HG02852 (cell line): ENCODE measurements at regions not wholly inside any gene's neighbourhood (a gene's known extent, or its start where the extent isn't known, plus 50 kb on each side); places are given as distances from the start of the nearest gene placed in this dataset.
"Not testable (repeated sequence)": the region's sequence is repeated elsewhere in the genome, so short reads cannot be mapped to it uniquely, and the experiment has no call there.

ENCODE experiments used
- ATAC-seq: cut with Tn5 transposase; IDR thresholded peaks from one replicate; pipeline ENCODE4 v1.9.1; 2021; ENCODE audit warnings: mild to moderate bottlenecking, moderate library complexity; ENCODE audit not compliant: unreplicated experiment

- not testable (repeated sequence) for ATAC-seq
Measured at GRCh38 chr10:90233805-90234204, 532.4 kb downstream of the KIF20B start.

GRCh38 chr10:90245623-90246022 is 544.2 kb downstream of the KIF20B start:
- ATAC-seq, result no peak

DNA sequence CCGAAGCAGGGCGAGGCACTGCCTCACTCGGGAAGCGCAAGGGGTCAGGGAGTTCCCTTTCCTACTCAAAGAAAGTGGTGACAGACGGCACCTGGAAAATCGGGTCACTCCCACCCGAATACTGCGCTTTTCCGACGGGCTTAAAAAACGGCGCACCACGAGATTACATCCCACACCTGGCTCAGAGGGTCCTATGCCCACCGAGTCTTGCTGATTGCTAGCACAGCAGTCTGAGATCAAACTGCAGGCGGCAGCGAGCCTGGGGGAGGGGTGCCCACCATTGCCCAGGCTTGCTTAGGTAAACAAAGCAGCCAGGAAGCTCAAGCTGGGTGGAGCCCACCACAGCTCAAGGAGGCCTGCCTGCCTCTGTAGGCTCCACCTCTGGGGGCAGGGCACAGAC is 549.4 kb downstream of the KIF20B start:
- not testable (repeated sequence) for ATAC-seq

DNA sequence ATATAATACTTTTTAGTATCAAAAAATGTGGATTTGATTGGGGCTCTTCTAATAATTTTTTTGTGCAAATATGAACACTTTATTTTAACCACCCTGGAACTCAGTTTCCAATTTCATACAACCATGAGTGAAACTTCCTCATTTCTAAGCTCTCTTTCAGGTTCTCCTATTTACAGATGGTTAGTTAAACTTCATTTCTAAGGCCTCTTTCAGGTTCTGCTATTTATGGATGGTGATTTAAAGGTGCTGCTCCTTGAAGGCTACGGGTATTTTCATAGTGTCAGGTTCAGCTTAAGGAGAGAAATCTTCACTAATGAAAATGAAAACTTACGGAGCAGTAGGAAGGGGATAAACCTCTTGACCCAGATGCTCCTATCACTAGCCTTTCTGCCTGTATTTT is 568.3 kb downstream of the KIF20B start:
- no peak for ATAC-seq

GRCh38 chr10:90274721-90275468 is 573.5 kb downstream of the KIF20B start:
- ATAC-seq, result no peak

DNA sequence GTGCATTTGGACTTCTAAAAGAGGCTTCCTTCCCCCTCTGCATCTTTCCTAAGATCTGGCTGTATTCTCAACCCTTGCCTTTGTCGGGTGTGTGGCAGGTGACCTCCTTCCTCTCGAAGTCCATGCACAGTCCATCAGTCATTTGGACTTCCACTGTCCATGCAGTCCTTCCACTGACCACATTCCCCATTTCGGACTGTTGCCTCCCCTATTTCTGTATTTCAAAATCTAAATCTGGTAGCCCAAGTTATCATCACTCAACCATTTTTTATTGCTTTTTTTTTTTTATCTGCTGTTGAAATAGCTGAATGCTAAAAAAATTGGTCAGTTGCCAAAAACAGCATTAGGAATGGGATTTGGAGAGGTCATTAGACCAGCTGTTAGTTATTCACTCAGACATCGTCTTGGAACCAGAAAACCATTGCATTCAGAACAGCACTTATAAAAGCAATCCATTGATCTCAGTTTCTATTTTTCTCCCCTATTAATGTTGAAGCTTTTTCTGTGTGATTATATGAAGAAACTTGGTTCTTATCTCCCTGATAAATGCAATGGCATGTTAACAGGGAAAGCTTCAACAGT is 575.6 kb downstream of the KIF20B start:
- no peak for ATAC-seq

DNA sequence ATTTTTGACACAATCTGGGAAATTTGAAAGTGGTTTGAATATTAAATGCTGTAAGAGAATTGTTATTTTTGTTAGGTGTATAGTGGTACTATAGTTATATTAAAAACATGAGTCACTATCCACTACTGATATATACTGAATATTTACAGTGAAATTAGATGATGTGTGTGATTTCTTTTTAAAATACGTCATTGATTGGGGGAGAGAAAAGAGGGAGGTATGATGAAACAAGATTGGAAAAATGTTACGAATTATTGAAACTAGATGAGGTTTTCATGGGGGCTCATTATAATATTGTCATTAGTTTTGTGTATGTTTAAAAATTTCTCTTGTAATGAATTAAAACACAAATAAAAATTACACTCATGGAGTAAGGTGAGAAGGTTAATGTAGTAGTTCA is 571.4 kb downstream of the HTR7 start:
- ATAC-seq, result no peak

DNA sequence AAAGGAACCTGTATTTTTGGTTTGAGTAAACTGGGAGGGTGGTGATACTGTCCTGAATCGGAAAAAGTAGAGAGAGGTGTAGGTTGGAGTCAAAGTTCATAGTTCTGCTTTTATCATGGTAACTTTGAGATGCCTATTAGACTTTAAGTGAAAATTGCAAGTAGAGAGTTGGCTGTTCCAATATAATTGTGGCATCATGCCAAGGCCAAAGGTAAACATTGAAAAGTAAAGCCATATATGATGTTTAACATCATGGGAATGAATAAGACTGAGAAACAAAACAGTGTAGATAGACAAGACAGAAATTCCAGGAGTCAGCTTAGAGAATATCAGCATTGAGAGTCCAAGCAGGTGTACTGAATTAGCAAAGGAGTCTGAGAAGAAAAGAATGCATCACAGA is 570.9 kb downstream of the HTR7 start:
- no peak for ATAC-seq

GRCh38 chr10:90288391-90288933 is 569.4 kb downstream of the HTR7 start:
- peak; percentile 17 for ATAC-seq

DNA sequence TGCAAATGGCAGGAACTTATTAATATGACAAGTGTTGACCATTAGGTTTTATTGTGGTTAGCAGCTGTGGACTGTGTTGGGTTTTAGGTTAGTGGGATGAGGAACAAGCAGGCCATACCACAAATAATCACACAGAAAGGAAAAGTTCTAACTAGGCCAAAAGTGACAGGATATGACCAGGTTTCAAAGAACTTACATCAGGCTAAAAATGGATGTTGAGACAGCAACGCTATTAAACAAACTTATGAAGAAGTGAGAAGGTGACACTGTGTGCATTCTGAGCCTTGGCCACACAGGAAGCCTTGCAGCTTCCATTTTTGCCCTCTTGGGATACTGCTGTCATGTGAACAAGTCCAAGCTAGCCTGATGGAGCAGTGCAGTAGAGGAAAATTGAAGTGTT is 568.8 kb downstream of the HTR7 start:
- ATAC-seq, result peak; percentile 59

DNA sequence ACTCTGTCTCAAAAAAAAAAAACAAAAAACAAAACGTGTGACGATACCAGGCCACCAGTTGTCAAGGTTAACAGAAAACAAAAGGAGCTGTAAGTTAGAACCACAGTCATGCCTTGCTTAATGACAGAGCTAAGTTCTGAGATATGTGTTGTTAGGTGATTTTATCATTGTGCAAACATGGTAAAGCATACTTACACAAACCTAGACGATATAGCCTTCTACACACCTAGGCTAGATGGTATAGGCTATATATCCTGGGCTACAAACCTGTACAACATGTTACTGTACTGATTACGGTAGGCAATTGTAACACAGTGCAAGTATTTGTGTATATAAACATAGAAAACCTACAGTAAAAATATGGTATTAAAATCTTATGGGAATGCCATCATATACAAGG is 564.2 kb downstream of the HTR7 start:
- ATAC-seq, result no peak

GRCh38 chr10:90294821-90295540 is 562.9 kb downstream of the HTR7 start:
- not testable (repeated sequence) for ATAC-seq

DNA sequence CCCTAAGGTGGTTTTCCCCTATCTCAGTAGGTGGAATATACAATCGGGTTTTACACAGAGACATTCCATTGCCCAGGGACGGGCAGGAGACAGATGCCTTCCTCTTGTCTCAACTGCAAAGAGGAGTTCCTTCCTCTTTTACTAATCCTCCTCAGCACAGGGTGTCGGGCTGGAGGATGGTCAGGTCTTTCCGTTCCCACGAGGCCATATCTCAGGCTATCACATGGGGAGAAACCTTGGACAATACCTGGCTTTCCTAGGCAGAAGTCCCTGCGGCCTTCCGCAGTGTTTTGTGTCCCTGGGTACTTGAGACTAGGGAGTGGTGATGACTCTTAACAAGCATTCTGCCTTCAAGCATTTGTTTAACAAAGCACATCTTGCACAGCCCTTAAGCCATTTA is 555.8 kb downstream of the HTR7 start:
- ATAC-seq, result not testable (repeated sequence)

DNA sequence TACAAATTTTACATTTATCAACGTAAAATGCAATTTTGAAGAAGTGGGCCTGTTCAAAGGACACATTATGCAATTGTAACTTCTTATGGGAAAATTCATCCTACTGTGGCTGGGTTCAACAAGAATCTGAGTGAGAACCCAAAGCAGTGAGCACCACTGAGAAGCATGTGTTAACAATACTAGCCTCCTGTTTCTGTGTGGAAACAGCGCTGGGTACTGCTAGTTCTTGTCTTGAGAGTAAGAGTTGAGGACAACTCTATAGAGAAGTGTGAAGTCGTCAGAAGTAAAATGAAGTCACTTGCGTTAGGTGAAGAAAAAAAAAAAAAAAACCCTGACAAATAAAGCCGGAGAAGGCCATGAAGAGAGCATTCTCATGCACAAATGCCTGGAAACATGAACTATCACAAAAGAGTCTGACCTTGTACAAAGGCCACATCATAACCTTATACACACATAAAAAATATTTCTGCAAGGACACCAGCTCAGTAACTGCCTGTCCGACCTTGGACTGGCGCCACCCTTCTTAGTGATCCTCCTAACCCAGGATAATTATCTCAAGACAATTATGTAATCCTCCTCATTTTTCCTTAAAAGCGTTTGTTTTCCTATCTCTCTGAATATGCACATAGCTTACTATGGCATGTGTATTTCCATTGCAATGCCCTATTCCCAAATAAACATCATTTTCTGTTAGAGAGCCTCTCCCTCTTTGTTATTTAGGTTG is 554.9 kb downstream of the HTR7 start:
- no peak for ATAC-seq

GRCh38 chr10:90304533-90304932 is 553.3 kb downstream of the HTR7 start:
- ATAC-seq, result no peak

DNA sequence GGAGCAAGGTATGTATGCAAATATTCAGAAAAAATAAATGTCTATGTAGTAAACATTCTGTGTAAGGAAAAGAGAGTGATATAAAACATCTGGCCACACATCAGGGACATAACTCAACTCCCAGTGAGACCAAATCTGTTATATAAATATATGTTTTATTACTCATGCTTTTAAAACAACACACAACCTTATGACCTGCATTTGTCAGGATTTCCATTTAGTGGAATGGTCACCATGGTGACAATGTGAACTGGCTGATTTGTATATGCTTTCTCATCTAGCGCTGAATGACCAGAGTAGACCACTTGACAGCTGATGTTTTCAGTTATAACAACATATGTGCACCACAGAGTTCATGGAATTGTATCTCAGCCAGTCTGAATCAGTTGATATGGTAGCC is 551.7 kb downstream of the HTR7 start:
- ATAC-seq, result no peak

GRCh38 chr10:90308223-90308622 is 549.6 kb downstream of the HTR7 start:
- ATAC-seq, result no peak

DNA sequence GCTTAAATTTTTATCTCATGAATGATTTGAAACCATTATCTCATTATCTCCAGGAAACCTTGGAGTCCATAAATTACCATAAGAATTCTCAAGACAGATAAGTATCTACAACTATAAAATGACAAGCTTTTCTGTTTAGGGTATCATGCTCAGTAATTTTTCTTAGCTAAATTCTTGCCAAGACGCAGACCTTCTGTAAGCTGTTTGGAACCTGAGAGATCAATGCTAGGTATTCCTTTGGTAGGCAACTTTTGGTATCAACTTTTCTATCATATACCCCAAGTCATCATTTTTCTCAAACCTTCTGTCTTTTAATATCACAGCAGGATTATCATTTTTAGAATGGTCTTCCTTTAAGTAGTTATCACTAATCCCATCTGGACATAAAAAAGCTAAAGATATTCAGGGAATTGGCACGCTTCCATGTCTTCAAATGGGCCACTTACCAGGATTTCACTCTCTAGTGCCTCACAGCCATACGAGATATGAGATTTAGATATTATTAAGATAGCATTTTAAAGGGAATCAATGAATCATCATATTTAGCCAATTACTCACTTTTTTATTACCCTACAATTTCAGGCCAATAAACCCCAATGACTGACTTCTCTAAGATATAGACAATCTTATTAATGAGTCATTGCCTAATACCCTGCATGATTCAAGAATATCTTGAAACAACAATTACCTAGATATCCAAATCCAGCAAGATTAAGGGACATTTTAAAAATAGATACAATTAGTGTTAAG is 544.1 kb downstream of the HTR7 start:
- no peak for ATAC-seq

- ATAC-seq, result no peak
Measured at GRCh38 chr10:90314718-90315117, 543.1 kb downstream of the HTR7 start.

DNA sequence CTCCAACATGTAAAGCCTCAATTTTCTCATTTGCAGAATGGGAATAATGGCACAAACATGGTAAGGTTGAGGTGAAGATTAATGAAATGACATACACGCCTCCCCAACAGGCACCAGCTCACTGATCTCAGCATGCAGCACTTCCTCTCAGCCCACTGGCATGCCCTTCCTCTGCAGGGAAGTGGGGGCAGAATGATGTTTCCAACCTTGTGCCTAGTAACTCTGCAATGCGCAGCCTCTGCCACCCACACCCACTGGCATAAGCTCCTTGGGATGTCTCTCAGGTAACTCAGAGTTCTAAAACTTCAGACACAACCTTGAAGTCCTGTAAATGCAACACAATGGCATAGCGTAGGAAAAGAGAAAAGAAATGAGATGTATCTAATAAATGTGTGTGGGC is 540.7 kb downstream of the HTR7 start:
- ATAC-seq, result no peak
